NCI-H446 (cell line): ENCODE measurements at regions not wholly inside any gene's neighbourhood (a gene's known extent, or its start where the extent isn't known, plus 50 kb on each side); places are given as distances from the start of the nearest gene placed in this dataset.
"Not testable (repeated sequence)": the region's sequence is repeated elsewhere in the genome, so short reads cannot be mapped to it uniquely, and the experiment has no call there.

Experiments used
- DNase-seq, 2 experiments: peaks; one replicate each; lab custom pipeline; 2025; lab: John Stamatoyannopoulos, UW

- DNase-seq, result no peak
These were observed 421.5 kb upstream of the SEL1L start for GRCh38 chr14:81955123-81955522.

DNA sequence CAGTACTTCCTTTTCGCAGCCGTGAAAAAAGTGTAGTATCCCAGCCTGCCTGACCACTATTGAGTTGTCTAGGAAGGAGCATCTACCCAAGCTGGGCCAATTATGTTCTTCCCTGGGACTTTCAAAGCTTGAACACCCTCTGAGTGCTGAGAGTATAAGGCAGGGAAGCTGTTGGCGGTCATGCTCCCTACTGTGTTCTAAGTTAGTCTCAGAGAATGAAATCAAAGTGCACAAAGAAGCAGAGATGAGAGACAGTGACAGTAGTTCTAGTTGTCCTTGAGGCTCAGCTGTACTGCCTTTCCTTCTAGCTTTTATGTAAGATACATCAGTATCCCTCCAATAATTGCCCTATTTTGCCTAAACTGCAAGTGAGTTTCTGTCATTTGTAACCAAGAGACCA is 427.1 kb upstream of the SEL1L start:
- DNase-seq, result no peak

- DNase-seq, result no peak
These were observed 430.2 kb upstream of the SEL1L start for GRCh38 chr14:81963846-81964245.

- DNase-seq, result no peak
These were observed 436.7 kb upstream of the SEL1L start for GRCh38 chr14:81970307-81970706.

DNA sequence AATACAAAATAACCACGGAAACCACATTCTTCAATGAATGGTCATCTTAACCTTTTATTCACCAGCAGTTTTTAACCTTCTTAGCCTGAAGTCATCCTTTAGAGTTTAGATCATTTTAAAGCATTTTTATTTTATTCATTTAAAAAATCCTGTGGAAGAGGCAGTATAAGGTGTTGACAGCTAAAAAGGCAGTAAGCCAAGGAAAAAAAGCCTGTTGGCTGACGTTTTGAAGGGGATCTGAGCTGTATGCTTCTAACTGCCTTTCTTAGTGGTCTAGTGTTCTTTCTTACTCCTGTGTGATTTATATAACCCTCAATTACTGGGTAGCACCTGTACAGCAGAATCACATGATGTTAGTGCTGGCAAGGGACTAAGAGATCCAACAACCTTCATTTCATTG is 438.3 kb upstream of the SEL1L start:
- no peak for DNase-seq

GRCh38 chr14:81972601-81973000 is 438.9 kb upstream of the SEL1L start:
- DNase-seq, result no peak

DNA sequence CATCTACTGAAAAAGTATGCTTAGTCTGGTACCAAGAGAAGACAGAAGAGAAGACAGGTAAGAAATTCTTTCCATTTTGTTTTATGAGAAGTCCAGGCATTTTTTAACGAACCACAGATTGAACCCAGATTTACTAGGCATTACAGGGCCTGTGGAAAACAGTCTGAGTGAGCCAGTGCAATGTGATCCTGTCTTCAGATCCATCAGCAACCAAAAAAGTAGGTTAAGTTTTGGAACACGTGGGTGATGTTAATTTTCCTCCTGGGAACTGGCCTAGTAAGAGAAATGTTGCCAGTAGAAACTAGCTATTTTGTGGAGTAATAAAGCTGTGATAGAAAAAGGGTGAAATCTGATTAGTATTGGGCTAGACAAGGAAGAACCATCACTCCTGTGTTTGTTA is 440.9 kb upstream of the SEL1L start:
- no peak for DNase-seq

DNA sequence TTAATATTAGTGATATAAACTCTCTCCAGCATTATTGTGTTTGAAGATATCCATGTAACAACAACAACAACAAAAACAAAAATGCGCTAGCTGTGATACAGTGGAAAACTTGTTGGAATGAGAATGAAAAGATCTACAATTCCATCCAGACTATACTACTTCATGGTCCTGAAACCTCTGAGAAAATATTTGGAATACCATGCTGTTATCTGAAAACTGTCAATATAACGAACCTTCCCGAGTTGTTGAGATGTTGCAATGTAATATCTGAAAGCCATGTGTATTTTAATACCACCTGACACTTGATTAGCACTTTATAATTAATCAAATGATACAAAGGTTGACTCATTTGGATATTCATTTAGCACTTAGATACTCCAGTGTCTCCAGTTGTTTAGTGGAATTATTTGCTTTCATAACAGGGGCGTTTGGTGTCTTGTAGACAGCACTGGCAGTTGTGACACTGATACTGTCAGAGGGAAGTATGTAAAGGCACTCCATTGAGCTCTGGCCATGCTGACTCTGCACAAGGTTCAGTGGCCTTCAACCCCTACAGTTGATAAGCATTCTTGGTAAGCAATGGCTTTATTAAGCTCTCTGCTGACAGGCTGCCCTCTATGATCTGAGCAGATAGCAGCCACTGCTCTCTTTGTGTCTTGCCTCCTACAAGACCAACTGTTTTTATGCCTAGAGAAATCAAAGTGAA is 447.1 kb upstream of the SEL1L start:
- DNase-seq, result no peak

GRCh38 chr14:81981307-81981675 is 447.6 kb upstream of the SEL1L start:
- DNase-seq, result no peak

GRCh38 chr14:81982046-81982445 is 448.4 kb upstream of the SEL1L start:
- DNase-seq, result no peak

DNA sequence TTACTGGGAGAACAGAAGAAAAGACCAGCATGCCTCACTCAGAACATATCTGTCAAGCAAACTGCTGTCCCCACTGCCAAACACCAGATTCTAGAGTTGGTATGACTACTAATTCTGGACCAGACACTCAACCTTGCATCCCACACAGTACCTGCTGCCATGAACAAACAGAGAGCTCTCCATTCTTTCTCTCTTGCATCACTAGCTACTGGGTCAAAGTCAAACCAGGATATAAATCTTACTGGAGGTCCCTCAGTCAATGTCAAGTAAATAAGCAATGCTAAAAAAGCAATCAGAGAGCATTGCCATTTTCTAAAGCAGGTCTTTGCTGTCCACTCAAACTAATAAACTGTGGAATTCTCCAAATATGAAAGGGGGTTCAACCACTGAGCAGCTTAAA is 452.4 kb upstream of the SEL1L start:
- no peak for DNase-seq

DNA sequence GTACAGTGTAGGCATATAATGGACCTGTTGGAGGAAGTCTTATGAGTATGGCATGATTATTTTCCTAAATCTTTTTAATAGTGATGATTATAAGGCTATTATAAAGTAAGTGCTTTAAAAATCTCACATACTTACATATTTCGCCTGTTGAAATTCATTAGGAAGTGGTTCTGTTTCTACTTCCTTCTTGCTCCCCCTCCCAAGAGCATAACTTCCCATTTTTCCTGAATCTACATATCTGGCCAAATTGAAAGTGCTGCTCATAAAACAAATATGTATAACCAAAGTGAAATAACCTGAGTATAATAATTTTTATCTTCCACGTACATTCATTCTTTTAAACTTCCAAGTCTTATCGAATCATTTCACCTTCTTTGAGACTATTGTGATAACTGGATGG is 455.6 kb upstream of the SEL1L start:
- DNase-seq, result no peak

DNA sequence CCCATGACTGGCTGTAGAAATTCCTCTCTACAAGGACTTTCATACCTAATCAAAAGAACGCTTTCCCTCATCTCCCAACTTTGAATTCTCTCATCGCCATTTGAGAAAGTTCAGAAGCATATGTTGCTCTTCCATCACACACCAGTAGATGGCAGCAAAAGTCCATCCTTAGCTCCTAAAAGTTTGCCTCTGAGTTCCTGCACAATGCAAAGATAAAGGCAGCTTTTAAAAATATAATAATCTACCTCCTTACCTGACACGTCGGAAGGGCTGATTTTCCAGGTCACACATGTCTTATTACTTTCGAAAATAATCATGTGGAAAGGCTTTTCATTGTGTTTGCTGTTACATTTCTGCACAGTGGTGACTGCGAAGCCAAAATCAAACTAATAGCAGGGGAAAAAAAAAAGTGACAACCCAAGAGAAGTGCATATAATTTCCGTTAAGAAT is 456.7 kb upstream of the SEL1L start:
- peak; percentile 1 to 61 for DNase-seq

DNA sequence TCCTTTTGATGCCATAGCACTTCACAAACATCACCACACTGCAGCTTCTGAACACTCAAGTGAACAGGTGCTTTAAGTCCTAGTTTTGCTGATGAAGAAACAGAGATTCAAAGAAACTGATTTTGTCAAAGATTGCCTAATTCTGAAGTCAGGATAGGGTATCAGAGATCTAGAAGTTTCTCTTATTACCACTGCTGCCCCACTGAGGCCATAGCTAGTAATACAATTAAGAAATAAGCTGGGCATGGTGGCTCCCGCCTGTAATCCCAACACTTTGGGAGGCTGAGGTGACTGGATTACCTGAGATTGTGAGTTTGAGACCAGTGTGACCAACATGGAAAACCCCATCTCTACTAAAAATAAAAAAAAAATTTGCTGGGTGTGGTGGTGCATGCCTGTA is 458.3 kb upstream of the SEL1L start:
- peak in 1 of 2 experiments; percentile 15 for DNase-seq

GRCh38 chr14:81993432-81993831 is 459.8 kb upstream of the SEL1L start:
- no peak for DNase-seq

- DNase-seq, result no peak
These were observed 469.8 kb upstream of the SEL1L start for GRCh38 chr14:82003426-82003825.

DNA sequence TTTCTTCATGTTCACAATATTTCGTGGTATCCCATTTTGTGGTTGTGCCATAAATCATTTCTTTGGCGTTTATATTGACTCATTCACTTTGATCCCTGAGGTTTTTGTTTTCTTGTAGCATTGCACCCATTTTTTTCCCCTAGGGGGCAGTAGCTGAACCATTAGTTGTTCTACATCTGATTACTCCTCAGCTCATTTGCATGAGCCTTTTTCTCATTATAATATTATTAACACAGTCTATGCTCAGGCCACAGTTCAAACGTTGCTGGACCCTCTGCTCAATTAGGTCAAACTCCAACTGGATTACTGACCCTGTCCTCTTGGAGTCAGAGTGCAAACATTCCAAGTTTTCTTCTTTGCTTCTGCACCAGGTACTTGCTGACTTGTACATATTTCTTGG is 475.4 kb upstream of the SEL1L start:
- no peak for DNase-seq

DNA sequence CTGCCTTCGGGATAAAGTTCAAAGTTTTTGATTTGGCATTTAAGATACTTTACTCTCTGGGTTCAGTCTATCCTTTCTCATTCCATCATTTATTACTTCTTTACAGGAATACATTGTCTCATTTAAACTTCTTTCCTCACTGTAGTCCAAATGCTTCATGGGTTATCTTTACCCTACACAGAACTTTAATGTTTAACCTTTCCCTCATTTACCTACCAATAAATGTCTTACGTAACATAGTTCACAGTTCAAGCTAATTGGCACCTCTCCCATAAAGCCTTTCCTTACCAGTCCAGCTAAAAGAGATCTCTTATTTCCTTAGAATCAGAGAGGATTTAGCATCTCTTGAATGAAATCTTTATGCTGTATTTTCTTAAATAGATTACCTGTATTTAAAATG is 476.3 kb upstream of the SEL1L start:
- DNase-seq, result no peak

- DNase-seq, result no peak
These were observed 477.8 kb upstream of the SEL1L start for GRCh38 chr14:82011460-82011859.

GRCh38 chr14:82029038-82029437 is 495.4 kb upstream of the SEL1L start:
- DNase-seq, result no peak

- DNase-seq, result no peak
These were observed 501.7 kb upstream of the SEL1L start for GRCh38 chr14:82035397-82035796.

DNA sequence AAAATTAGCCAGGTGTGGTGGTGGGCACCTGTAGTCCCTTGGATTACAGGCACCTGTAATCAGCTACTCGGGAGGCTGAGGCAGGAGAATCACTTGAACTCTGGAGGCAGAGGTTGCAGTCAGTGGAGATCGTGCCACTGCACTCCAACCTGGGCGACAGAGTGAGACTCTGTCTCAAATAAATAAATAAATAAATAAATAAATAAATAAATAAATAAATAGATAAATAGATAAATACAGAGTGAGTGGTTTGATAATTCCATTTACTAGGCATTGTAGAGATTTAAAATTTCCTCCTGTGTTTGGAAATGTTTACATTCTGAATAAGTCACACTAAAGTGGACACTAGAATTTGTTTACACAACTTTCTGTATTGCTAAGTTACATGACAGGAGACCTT is 504.4 kb upstream of the SEL1L start:
- DNase-seq, result not testable (repeated sequence)

- no peak for DNase-seq
These were observed 511.7 kb upstream of the SEL1L start for GRCh38 chr14:82045339-82045738.

- no peak for DNase-seq
These were observed 513.0 kb upstream of the SEL1L start for GRCh38 chr14:82046512-82047226.
